Activated T-helper 2 cell treated with anti-CD3 and anti-CD28 coated beads, Interferon-gamma antibody, Interleukin-2, Interleukin-4, amounts not matched to agents 10 μg/mL and 5 μg/mL and 100 μg/mL, durations not matched to agents 14 hours and 24 hours and 36 hours (primary cell): ENCODE measurements at regions not wholly inside any gene's neighbourhood (a gene's known extent, or its start where the extent isn't known, plus 50 kb on each side); places are given as distances from the start of the nearest gene placed in this dataset.

ENCODE experiments used
- DNase-seq: peaks from one replicate; pipeline ENCODE4 v3.0.0; 2021; ENCODE audit warnings: low spot score
- H3K27ac Mint-ChIP-seq: one replicate; pipeline ENCODE4 v1.8.0; 2021; ENCODE audit warnings: mixed read lengths
- H3K27me3 Mint-ChIP-seq: one replicate; pipeline ENCODE4 v1.8.0; 2021; ENCODE audit warnings: low read depth, mixed read lengths
- H3K36me3 Mint-ChIP-seq: one replicate; pipeline ENCODE4 v1.8.0; 2021; ENCODE audit warnings: low read depth, mixed read lengths
- H3K4me1 Mint-ChIP-seq: one replicate; pipeline ENCODE4 v1.8.0; 2021; ENCODE audit warnings: low read depth, mixed read lengths
- H3K4me3 Mint-ChIP-seq: one replicate; pipeline ENCODE4 v1.8.0; 2021; ENCODE audit warnings: low read depth, mild to moderate bottlenecking, moderate library complexity, mixed read lengths
- H3K9me3 Mint-ChIP-seq: one replicate; pipeline ENCODE4 v1.8.0; 2021; ENCODE audit warnings: mixed read lengths
- intact Hi-C: fragments of 100-400 bp; cut with micrococcal nuclease; formaldehyde crosslinking; loops from one replicate; pipeline ENCODE4 v1.15.1; 2023

DNA sequence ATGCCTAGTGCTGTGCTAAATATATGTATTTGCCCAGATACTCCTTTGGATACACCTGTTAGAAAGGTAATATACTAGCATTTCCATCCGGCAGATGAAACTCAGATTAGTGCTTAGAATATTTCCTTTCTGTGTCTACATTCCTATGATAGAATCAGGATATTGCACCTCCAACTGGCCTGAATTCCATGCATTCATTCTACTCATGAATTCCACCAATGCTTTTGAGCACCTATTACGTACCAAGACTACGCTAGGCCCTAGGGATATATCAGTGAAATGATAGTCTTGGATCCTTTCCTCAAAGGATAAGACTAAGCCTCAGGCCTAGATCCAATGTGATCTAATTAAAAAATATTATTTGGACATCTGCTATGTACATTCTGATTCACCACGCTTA lies 223.8 kb upstream of the SERP2 start:
- Mint-ChIP-seq H3K4me1 (no peaks in the 10 kb centered on the region), H3K36me3 (no peaks in the 10 kb centered on the region), H3K27me3 (peaks cover 15% of the 10 kb centered on the region), H3K4me3 (no peak overlapping the region), H3K9me3 (no peaks in the 10 kb centered on the region), H3K27ac (no peak overlapping the region)
- intact Hi-C loops: no loop called here
- DNase-seq: no peak

DNA sequence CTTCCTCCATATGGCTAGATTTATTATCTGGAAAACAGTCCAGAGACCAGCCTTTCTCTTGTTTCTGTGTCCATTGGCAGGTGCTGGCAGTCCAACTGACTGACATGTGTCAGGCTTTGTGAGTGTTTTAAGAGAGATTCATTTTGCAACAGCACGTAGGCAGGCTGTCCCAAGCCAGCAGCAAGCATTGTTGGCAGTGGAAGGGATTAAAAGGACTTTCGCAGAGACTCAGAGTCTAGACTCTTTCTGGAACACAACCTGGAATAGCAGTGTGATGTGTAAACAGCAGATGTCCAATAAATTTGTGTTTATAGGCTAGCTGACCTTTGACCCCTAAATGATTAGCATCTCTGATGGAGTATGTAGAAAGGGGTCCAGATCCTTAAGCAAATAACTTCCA lies 222.2 kb upstream of the SERP2 start:
- Mint-ChIP-seq H3K36me3 (no peaks in the 10 kb centered on the region), H3K4me1 (no peaks in the 10 kb centered on the region), H3K9me3 (no peaks in the 10 kb centered on the region), H3K27ac (no peak overlapping the region), H3K4me3 (no peak overlapping the region), H3K27me3 (peaks cover 9% of the 10 kb centered on the region)
- no peak for DNase-seq
- intact Hi-C loops: no loop called here

DNA sequence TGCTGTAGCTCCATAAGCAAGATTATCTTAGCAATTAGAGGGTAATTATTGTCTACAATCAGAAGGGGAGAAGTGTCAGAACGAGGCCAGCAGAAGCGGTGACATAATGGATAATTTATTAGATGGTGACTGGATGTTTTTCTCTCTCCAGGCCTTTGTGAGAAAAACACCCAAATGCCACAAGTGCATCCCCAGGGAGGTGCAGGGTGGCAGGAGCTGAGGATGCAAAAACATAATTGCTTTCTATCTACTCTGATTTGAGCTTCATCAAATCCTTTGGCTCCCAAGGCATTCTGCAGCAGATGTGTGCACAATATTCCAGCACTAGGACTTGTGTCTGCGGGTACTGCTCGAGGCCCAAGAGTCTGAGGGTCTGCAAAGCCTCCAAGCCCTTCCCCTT lies 220.1 kb upstream of the SERP2 start:
- no peaks in the 10 kb centered on the region for H3K36me3 Mint-ChIP-seq
- DNase-seq: no peak
- H3K27ac Mint-ChIP-seq: no peak overlapping the region
- H3K27me3 Mint-ChIP-seq: peaks cover 8% of the 10 kb centered on the region
- no peaks in the 10 kb centered on the region for H3K4me1 Mint-ChIP-seq
- no peaks in the 10 kb centered on the region for H3K9me3 Mint-ChIP-seq
- H3K4me3 Mint-ChIP-seq: no peak overlapping the region
- intact Hi-C loops: no loop called here

DNA sequence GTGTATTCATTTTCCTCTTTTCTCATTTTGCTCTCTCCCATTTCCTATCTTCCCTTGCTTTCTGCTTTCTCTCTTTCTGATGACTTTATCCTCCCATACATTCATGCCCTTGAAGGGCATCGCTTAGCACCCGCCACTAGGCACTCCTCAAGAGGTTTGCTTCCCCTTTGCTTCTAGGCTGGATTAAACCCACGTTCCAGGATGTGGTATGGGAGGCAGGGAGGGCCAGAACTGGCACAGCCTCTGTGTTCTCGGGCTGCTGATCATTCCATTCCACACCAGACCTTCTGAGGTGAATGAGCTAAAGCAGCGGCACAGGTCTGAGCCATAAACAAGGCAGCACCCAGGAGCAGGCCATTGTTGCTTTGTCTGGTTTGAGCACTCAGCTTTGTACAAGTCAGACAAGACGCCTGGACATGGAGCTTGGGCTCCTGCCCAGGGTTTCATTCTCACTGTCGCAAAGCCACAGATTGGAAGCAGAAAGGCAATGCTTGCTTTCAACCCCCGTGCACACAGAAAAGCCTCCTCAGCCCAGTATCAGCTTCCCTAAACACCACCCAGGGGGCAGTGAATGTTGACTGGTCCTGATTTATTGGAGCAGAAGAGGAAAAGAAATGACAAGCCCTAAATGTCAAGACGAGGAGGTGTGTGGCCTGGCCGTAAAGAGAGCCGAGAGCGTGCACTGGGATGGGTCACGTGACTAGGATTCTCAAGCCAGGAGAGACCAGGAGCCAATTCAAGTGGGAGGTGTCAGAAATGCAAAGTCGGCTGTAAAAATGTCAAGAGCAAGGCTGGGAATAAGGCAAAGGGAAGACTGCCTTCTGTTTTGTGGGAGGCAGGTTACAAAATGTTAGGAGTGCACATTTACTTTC lies 218.0 kb upstream of the SERP2 start:
- H3K9me3 Mint-ChIP-seq: no peaks in the 10 kb centered on the region
- H3K36me3 Mint-ChIP-seq: no peaks in the 10 kb centered on the region
- no peak for DNase-seq
- peaks cover 9% of the 10 kb centered on the region for H3K27me3 Mint-ChIP-seq
- no peak overlapping the region for H3K4me3 Mint-ChIP-seq
- intact Hi-C loops: no loop called here
- H3K4me1 Mint-ChIP-seq: no peaks in the 10 kb centered on the region
- H3K27ac Mint-ChIP-seq: no peak overlapping the region

DNA sequence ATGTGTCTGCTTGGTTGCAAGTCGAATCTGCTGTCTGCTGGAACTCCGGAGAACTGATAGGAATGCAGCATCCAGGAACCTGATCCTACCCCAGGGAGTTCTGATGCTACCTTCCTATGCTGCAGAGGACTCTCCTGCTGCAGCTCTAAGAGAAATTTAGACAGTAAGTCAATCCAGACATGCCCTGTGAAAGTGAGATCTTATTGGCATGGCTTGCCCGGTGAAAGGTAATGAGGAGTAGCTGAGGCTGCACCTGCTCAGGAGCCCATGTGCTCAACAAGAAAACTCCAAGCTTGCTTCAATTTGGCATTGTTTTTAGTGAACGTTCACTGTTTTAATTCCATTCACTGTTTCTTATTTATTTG lies 217.3 kb upstream of the SERP2 start:
- H3K4me3 Mint-ChIP-seq: no peak overlapping the region
- no peaks in the 10 kb centered on the region for H3K9me3 Mint-ChIP-seq
- DNase-seq: no peak
- H3K27ac Mint-ChIP-seq: no peak overlapping the region
- no peaks in the 10 kb centered on the region for H3K36me3 Mint-ChIP-seq
- H3K27me3 Mint-ChIP-seq: peaks cover 9% of the 10 kb centered on the region
- no peaks in the 10 kb centered on the region for H3K4me1 Mint-ChIP-seq
- intact Hi-C loops: no loop called here

DNA sequence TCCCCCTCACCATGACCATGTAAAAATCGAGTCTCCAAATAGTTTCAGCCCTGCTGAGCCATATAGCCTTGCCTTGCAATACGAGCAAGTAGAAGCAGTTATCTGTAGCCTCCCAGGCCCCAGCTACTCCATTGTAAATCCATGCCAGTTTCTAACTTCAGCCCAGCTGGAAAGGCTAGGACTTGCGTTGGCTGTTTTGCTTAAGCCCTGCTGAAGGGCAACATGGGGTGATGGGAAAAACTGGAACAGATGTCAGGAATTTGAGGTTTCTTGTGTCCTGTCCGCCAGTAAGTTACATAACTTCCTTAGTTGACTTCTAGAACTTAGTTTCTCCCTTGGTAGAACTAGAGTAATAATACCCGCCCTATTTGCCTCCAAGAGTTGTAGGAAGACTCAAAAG lies 216.0 kb upstream of the SERP2 start:
- no peaks in the 10 kb centered on the region for H3K4me1 Mint-ChIP-seq
- H3K27ac Mint-ChIP-seq: no peak overlapping the region
- intact Hi-C loops: no loop called here
- H3K4me3 Mint-ChIP-seq: no peak overlapping the region
- no peaks in the 10 kb centered on the region for H3K36me3 Mint-ChIP-seq
- no peak for DNase-seq
- no peaks in the 10 kb centered on the region for H3K9me3 Mint-ChIP-seq
- peaks cover 9% of the 10 kb centered on the region for H3K27me3 Mint-ChIP-seq

DNA sequence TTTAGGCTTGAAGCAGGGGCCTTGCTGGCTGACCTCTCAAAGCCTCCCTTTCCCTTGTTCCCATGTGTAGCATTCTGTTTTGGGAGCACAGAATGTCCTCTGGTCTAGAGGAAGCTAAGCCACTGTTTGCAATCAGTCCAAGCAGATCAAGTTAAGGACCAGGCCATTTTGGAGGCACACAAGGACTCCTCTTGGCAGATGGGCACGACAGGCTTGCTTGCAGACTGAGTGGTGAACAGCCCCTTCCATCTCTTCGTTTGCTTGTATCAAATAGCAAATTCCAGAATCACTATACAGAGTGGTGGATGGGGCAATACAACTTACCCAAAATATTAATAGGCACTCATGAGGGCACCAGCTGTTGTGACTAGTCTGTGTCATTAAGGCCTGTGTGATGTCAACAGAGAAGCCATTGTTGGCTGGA lies 215.5 kb upstream of the SERP2 start:
- H3K4me1 Mint-ChIP-seq: no peaks in the 10 kb centered on the region
- no peak overlapping the region for H3K27ac Mint-ChIP-seq
- no peak overlapping the region for H3K4me3 Mint-ChIP-seq
- intact Hi-C loops: no loop called here
- no peak for DNase-seq
- no peaks in the 10 kb centered on the region for H3K9me3 Mint-ChIP-seq
- peaks cover 9% of the 10 kb centered on the region for H3K27me3 Mint-ChIP-seq
- H3K36me3 Mint-ChIP-seq: no peaks in the 10 kb centered on the region

DNA sequence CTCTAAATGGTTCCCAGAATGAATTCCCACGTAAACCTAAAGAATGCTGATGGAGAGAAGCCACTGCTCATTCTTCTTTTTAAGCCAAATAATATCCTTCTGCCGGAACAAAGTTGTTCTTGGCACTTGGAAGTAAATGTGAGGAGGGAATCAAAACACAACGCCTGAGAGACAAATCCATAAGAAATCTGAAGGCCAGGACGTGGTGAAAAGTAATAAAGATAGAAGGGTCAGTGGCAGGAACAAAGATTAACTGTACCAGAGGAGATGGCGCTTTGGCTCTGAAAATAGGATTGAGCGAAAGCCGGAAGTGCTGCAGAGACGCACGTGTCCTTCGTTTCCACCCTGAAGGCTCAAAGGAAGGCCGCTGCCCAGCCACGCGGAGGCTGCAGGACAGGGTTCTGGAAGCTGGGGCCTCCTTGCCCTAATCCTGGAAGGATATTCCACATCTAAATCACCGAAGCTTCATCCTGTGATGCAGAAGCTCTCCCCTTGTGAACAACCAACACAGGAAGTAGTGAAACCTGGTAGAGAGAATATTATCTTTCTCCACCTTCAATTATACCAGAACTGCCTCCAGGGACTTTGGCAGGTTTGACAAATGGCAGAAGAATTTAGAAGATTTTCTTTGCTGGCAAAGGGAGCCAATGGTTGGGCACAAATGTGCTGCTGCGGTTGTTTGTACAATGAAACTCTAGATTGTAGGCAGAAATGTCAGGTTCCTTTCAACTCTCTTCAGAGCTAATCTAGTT lies 214.6 kb upstream of the SERP2 start:
- Mint-ChIP-seq H3K4me1 (no peaks in the 10 kb centered on the region), H3K9me3 (no peaks in the 10 kb centered on the region), H3K36me3 (no peaks in the 10 kb centered on the region), H3K4me3 (no peak overlapping the region), H3K27ac (no peak overlapping the region), H3K27me3 (peaks cover 9% of the 10 kb centered on the region)
- DNase-seq: no peak
- intact Hi-C loops: no loop called here

DNA sequence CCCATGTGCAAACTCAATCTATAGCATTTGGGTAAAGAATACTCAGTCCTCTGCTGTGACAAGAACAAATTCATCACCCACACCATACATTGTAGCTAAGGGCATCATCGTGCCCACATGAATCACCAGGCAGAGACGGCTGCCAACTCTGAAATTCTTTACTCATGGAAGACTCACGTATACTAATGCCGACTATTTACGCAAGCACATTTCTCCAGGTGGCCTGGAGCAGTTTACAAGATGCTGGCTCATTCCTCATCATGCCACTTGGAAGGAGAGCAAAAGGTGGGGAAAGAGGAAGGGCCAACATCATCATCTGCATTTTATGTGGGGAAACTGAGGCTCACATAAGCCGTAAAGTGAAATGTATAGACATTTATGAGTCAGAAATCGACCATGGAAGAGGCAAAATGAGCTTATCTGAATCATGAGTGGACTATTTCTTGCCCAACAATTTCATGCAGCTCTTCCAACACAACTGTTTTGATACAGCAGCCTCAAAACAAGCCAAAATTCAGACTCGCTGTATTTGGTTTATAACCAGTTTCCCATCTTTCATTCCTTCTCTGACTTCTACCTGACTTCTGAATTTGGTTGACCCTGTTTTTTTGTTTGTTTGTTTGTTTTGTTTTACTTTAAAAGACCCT lies 213.9 kb upstream of the SERP2 start:
- Mint-ChIP-seq H3K4me3 (no peak overlapping the region), H3K27me3 (peaks cover 8% of the 10 kb centered on the region), H3K36me3 (no peaks in the 10 kb centered on the region), H3K9me3 (no peaks in the 10 kb centered on the region), H3K27ac (no peak overlapping the region), H3K4me1 (no peaks in the 10 kb centered on the region)
- DNase-seq: no peak
- intact Hi-C loops: no loop called here

DNA sequence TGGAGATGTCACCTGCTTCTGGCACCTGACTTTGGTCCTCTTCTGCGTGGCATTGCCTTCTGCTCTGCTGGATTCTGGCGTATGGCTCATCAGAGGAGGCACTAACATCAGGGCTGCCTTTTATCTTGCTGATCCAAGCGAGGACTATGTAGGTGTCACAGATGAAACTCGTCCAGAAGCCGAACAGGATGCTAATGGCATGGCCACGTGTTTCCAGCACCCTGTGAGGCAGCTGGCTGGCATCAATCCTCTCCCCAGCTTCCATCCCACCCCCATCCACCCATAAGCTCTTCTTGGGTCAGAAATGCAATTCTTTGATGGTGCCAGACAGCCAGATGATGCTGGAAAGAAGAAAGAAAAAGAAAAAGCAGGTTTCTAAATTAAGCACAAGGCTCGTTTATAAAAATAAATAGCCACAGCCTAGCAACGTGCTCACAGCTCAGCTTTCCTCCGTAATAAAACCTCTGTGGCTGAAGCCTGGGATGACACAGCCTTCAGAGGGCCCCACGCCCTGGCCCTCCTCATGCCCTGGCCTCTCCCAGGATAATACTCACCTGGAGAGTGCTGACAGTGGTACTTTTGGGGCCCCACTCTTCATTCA lies 212.9 kb upstream of the SERP2 start:
- H3K27me3 Mint-ChIP-seq: peaks cover 5% of the 10 kb centered on the region
- H3K4me3 Mint-ChIP-seq: no peak overlapping the region
- intact Hi-C loops: no loop called here
- H3K36me3 Mint-ChIP-seq: no peaks in the 10 kb centered on the region
- H3K27ac Mint-ChIP-seq: no peak overlapping the region
- no peaks in the 10 kb centered on the region for H3K9me3 Mint-ChIP-seq
- no peak for DNase-seq
- H3K4me1 Mint-ChIP-seq: no peaks in the 10 kb centered on the region

DNA sequence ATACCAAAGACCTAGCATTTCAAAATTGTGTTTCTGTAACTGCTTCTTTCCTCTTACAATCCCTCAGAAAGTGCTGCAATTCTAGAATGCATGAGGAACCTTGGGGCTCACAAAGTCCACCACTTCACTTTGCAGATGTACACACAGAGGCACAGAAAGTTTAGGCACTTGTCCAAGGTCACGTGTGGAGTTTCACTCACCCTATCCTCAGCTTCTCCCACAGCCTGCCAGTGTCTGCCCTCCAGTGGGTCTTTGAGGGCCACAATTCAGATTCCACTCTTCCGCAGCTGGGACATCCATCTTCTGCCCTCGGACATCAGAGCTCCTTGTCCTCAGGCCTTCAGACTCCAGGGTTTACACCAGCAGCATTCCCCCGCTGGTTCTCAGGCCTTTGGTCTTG lies 210.5 kb upstream of the SERP2 start:
- H3K9me3 Mint-ChIP-seq: no peaks in the 10 kb centered on the region
- intact Hi-C loops: no loop called here
- H3K27me3 Mint-ChIP-seq: peaks cover 9% of the 10 kb centered on the region
- DNase-seq: no peak
- H3K27ac Mint-ChIP-seq: no peak overlapping the region
- no peak overlapping the region for H3K4me3 Mint-ChIP-seq
- H3K36me3 Mint-ChIP-seq: no peaks in the 10 kb centered on the region
- H3K4me1 Mint-ChIP-seq: no peaks in the 10 kb centered on the region

DNA sequence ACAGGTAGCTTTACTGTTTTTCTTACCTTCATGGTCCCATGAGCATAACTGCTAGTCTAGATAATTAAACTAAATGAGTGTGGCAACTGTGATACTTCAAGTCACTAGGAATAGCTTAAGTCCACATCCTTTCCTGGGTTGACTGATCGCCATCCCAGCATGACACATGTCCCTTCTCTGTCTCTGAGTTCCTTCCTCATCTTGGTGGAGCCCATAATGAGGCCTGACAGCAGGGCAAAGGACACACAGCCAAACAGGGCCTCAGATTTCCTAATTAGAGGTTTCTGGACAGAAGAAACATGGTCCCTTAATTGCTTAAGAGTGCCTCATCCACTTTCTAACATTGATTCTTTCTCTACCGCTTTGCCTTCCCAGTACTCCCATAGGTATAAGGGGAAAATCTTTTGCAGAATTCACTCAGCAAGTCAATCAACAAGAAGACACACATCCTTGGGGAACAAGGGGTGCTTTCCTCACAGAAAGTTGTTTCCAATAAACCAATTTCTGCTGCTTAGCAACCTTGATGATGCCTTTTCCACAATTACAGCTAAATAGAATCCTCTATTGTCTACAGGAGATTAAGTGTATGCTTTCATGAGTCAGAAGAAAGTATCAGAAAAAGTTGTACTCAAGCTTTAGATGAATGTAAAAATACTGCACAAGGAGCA lies 208.3 kb upstream of the SERP2 start:
- no peaks in the 10 kb centered on the region for H3K4me1 Mint-ChIP-seq
- no peaks in the 10 kb centered on the region for H3K36me3 Mint-ChIP-seq
- peaks cover 18% of the 10 kb centered on the region for H3K27me3 Mint-ChIP-seq
- H3K27ac Mint-ChIP-seq: no peak overlapping the region
- no peak for DNase-seq
- H3K4me3 Mint-ChIP-seq: no peak overlapping the region
- intact Hi-C loops: no loop called here
- H3K9me3 Mint-ChIP-seq: no peaks in the 10 kb centered on the region
